Activated CD8-positive, alpha-beta T cell treated with anti-CD3 and anti-CD28 coated beads for 36 hours (primary cell): ENCODE measurements at regions not wholly inside any gene's neighbourhood (a gene's known extent, or its start where the extent isn't known, plus 50 kb on each side); places are given as distances from the start of the nearest gene placed in this dataset.

Source experiments
- ATAC-seq: fragments of 200-7000 bp; cut with Tn5 transposase; one replicate; pipeline ENCODE4 v1.10.0; 2021; ENCODE audit warnings: mild to moderate bottlenecking, moderate library complexity
- CTCF ChIA-PET: fragments of 350-600 bp; sonication (Branson Sonifier 250); formaldehyde crosslinking; loops from one replicate; lab custom pipeline; 2021; ENCODE audit warnings: antibody characterized with exemption; lab: Charles Lee
- POLR2A ChIA-PET: fragments of 350-600 bp; sonication (Branson Sonifier 250); formaldehyde crosslinking; loops from one replicate; lab custom pipeline; 2021; ENCODE audit warnings: antibody characterized with exemption; lab: Charles Lee
- DNase-seq: peaks from one replicate; pipeline ENCODE4 v3.0.0-alpha.2; 2020
- H3K27ac Mint-ChIP-seq: one replicate; pipeline ENCODE4 v1.8.0; 2021; ENCODE audit warnings: mild to moderate bottlenecking, mixed read lengths
- H3K27me3 Mint-ChIP-seq: one replicate; pipeline ENCODE4 v1.8.0; 2021; ENCODE audit warnings: mixed read lengths
- H3K36me3 Mint-ChIP-seq: one replicate; pipeline ENCODE4 v1.8.0; 2021; ENCODE audit warnings: low read depth, mixed read lengths
- H3K4me1 Mint-ChIP-seq: one replicate; pipeline ENCODE4 v1.8.0; 2021; ENCODE audit warnings: low read depth, mixed read lengths
- H3K4me3 Mint-ChIP-seq: one replicate; pipeline ENCODE4 v1.8.0; 2021; ENCODE audit warnings: mild to moderate bottlenecking, moderate library complexity, mixed read lengths
- H3K9me3 Mint-ChIP-seq: one replicate; pipeline ENCODE4 v1.8.0; 2021; ENCODE audit warnings: mixed read lengths
- intact Hi-C: fragments of 100-400 bp; cut with micrococcal nuclease; formaldehyde crosslinking; loops from one replicate; pipeline ENCODE4 v1.10.0; 2022
- TF ChIP-seq, protein P1 (sequence below): fragments of 200-600 bp; IDR thresholded peaks from one replicate; pipeline ENCODE4 v1.8.0; 2022; ENCODE audit warnings: antibody characterized with exemption, mild to moderate bottlenecking

DNA sequence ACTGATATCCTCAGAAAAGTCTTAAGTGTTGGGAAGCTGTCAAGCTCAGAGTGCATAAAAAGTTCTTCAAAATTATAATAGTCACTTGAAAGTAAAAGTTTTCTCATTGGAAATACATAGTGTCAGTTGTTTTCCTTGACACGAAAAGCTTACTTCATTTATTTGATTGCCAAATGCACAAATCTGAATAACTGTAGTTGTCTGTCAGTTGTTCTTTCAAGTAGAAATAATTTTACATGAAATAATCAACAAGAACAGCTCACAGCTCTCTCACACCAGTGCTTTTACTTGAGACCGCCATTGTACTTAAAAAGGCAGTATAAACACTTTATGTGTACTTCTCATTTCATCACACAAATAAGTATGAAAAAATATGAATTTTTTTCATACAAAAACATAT lies 163.3 kb upstream of the NXPH2 start:
- CTCF ChIA-PET, result no interaction called here
- H3K9me3 Mint-ChIP-seq, result peaks cover 7% of the 10 kb centered on the region
- H3K27me3 Mint-ChIP-seq, result no peaks in the 10 kb centered on the region
- no peaks in the 10 kb centered on the region for H3K36me3 Mint-ChIP-seq
- no peak overlapping the region for H3K27ac Mint-ChIP-seq
- no peaks in the 10 kb centered on the region for H3K4me1 Mint-ChIP-seq
- TF ChIP-seq, protein P1, sequence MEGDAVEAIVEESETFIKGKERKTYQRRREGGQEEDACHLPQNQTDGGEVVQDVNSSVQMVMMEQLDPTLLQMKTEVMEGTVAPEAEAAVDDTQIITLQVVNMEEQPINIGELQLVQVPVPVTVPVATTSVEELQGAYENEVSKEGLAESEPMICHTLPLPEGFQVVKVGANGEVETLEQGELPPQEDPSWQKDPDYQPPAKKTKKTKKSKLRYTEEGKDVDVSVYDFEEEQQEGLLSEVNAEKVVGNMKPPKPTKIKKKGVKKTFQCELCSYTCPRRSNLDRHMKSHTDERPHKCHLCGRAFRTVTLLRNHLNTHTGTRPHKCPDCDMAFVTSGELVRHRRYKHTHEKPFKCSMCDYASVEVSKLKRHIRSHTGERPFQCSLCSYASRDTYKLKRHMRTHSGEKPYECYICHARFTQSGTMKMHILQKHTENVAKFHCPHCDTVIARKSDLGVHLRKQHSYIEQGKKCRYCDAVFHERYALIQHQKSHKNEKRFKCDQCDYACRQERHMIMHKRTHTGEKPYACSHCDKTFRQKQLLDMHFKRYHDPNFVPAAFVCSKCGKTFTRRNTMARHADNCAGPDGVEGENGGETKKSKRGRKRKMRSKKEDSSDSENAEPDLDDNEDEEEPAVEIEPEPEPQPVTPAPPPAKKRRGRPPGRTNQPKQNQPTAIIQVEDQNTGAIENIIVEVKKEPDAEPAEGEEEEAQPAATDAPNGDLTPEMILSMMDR, result no peak
- DNase-seq, result no peak
- H3K4me3 Mint-ChIP-seq, result no peak overlapping the region
- intact Hi-C loops, result no loop called here
- no peak for ATAC-seq
- POLR2A ChIA-PET, result no interaction called here

DNA sequence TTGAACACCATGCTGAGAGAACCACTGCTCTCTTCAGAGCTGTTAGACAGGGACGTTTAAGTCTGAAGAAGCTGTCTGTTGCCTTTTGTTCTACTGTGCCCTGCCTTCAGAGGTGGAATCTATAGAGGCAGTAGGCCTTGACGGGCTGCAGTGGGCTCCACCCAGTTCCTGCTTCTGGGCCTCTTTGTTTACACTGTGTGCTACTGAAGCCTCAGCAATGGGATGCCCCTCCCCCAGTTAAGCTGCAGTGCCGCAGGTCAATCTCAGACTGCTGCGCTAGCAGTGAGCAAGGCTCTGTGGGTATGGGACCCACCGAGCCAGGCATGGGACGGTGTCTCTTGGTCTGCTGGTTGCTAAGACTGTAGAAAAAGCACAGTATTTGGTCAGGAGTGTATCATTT lies 162.3 kb upstream of the NXPH2 start:
- TF ChIP-seq, protein P1, result no peak
- Mint-ChIP-seq H3K36me3 (no peaks in the 10 kb centered on the region), H3K4me1 (no peaks in the 10 kb centered on the region), H3K9me3 (peaks cover 4% of the 10 kb centered on the region), H3K4me3 (no peak overlapping the region), H3K27ac (no peak overlapping the region), H3K27me3 (no peaks in the 10 kb centered on the region)
- ATAC-seq (no peak), DNase-seq (no peak)
- intact Hi-C loops, result no loop called here
- POLR2A ChIA-PET, result no interaction called here
- CTCF ChIA-PET, result no interaction called here

DNA sequence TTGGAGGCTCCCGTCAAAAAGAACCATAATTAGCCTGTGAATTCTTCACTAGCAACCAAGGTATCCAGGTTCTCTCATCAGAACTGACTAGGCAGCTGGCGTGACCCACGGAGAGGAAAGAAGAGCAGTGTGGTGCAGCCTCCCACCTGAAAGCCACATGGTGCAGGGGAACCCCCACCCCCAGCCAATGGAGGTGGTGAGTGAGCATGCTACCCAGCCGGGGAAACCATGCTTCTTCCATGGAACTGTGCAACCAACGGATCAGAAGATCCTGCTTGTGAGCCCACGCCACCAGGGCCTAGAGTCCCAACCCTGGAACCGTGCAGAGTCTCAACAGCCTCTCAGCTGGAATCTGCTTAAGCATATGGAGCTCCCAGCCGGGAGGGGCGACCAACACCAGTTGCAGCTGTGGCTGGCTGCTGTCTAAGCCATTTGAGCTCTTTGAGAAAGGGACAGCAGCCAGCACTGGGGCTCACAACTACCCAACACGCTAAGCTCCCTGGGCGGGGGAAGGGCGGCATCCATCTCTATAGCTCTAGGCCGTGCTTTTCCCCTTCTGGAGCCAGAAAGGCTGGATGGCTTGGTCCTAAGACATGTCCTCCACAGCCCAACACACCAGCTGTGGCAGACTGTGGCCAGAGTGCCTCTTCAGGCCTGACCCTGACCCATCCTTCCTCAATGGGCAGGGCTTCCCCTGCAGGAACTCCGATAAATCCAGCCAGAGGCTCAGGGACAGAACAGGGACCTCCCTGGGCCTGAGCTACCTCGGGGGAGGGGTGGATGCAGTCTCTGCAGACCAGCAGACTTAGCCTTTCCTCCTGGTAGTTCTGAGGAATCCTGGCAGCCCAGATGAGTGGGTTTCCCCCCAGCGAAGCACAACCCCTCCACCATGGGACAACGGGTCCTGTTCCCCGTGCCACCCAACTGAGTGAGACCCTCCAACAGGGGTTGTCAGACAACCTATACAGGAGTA lies 151.4 kb upstream of the NXPH2 start:
- no peak for ATAC-seq
- intact Hi-C loops, result no loop called here
- H3K36me3 Mint-ChIP-seq, result no peaks in the 10 kb centered on the region
- CTCF ChIA-PET, result no interaction called here
- no peaks in the 10 kb centered on the region for H3K4me1 Mint-ChIP-seq
- H3K27ac Mint-ChIP-seq, result no peak overlapping the region
- no peaks in the 10 kb centered on the region for H3K9me3 Mint-ChIP-seq
- TF ChIP-seq, protein P1, result no peak
- DNase-seq, result no peak
- H3K27me3 Mint-ChIP-seq, result no peaks in the 10 kb centered on the region
- POLR2A ChIA-PET, result no interaction called here
- H3K4me3 Mint-ChIP-seq, result no peak overlapping the region

DNA sequence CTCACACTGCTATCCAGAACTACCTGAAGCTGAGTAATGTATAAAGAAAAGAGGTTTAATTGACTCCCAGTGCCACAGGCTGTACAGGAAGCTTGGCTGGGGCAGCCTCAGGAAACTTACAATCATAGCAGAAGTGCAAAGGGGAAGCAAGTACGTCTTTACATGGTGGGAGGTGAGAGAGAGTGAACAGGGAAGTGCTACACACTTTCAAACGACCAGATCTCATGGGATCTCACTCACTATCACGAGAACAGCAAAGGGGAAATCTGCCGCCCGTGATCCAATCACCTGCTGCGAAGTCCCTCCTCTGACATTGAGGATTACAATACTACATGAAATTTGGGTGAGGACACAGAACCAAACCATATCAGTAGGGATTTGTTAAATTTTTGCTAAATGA lies 150.4 kb upstream of the NXPH2 start:
- H3K27me3 Mint-ChIP-seq, result no peaks in the 10 kb centered on the region
- ATAC-seq (no peak), DNase-seq (no peak)
- H3K4me1 Mint-ChIP-seq, result no peaks in the 10 kb centered on the region
- TF ChIP-seq, protein P1, result no peak
- intact Hi-C loops, result no loop called here
- no peak overlapping the region for H3K4me3 Mint-ChIP-seq
- no peak overlapping the region for H3K27ac Mint-ChIP-seq
- H3K9me3 Mint-ChIP-seq, result no peaks in the 10 kb centered on the region
- POLR2A ChIA-PET, result no interaction called here
- CTCF ChIA-PET, result no interaction called here
- H3K36me3 Mint-ChIP-seq, result no peaks in the 10 kb centered on the region

DNA sequence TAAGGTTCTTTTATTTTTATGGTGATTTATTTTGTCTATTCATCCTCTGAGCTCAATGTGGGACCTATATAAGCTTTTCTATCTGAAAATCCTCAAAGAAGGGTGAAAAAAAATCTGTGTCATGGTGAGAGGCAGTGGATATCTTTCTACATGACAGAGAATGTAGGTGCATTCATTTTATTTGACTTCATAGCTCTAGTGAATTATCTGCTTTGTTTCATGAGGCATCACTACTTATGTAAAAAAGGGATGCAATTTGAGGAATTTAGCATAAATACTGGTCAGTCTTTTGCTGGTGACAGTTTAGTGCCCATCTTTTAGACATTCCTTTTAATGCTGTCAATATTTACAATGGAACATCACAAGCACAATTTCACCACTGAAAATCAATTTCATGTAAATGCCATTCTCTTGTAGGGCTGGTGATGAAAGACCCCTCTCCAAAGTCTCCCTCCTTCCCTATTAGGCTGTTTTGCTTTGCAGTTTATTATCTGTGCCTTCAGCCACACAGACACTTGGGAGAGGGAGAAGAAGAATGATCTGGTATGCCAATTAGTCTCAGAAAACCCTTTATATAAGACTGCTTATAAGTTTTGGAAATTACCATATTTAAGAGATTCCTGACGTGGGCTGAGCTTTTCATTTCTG lies 148.3 kb upstream of the NXPH2 start:
- ChIA-PET POLR2A (no interaction called here), CTCF (interaction anchor here (1.0 kb wide), 1 partner anchor 8 kb away, joined by 3 read pairs; no protein-coding TSS in a partner anchor)
- H3K4me1 Mint-ChIP-seq, result no peaks in the 10 kb centered on the region
- H3K27me3 Mint-ChIP-seq, result no peaks in the 10 kb centered on the region
- no peaks in the 10 kb centered on the region for H3K36me3 Mint-ChIP-seq
- H3K27ac Mint-ChIP-seq, result no peak overlapping the region
- H3K9me3 Mint-ChIP-seq, result no peaks in the 10 kb centered on the region
- no peak overlapping the region for H3K4me3 Mint-ChIP-seq
- TF ChIP-seq, protein P1, result no peak
- ATAC-seq (no peak), DNase-seq (no peak)
- intact Hi-C loops, result no loop called here
